GM18505 (cell line): ENCODE measurements at regions not wholly inside any gene's neighbourhood (a gene's known extent, or its start where the extent isn't known, plus 50 kb on each side); places are given as distances from the start of the nearest gene placed in this dataset.

Experiments
- ATAC-seq: cut with Tn5 transposase; IDR thresholded peaks from one replicate; pipeline ENCODE4 v1.9.1; 2021; ENCODE audit not compliant: unreplicated experiment
- POLR2A ChIP-seq: IDR thresholded peaks from 4 replicates; pipeline ENCODE4 v1.6.1; 2011; ENCODE audit warnings: borderline replicate concordance; ENCODE audit not compliant: insufficient read depth, insufficient read length; ENCODE audit errors: extremely low read depth

- no peak for TF ChIP-seq POLR2A
- ATAC-seq, result no peak
Measured at GRCh38 chr9:105082843-105083242, 154.9 kb upstream of the ABCA1 start.

GRCh38 chr9:105083256-105083655 is 155.3 kb upstream of the ABCA1 start:
- no peak for ATAC-seq
- no peak for TF ChIP-seq POLR2A

GRCh38 chr9:105087910-105088898 is 156.2 kb upstream of the SLC44A1 start:
- no peak for ATAC-seq
- no peak for TF ChIP-seq POLR2A

GRCh38 chr9:105089874-105090273 is 154.6 kb upstream of the SLC44A1 start:
- no peak for ATAC-seq
- no peak for TF ChIP-seq POLR2A

- no peak for ATAC-seq
Measured at GRCh38 chr9:105091004-105091640, 153.3 kb upstream of the SLC44A1 start.

GRCh38 chr9:105093685-105094084 is 150.8 kb upstream of the SLC44A1 start:
- TF ChIP-seq POLR2A, result no peak
- ATAC-seq, result no peak

More at GRCh38 chr9:105091004-105091640, 153.3 kb upstream of the SLC44A1 start:
- TF ChIP-seq POLR2A, result no peak

- no peak for ATAC-seq
Measured at GRCh38 chr9:105098370-105098769, 146.1 kb upstream of the SLC44A1 start.

GRCh38 chr9:105103776-105104175 is 140.7 kb upstream of the SLC44A1 start:
- no peak for ATAC-seq
- no peak for TF ChIP-seq POLR2A

More at GRCh38 chr9:105098370-105098769, 146.1 kb upstream of the SLC44A1 start:
- TF ChIP-seq POLR2A, result no peak

- no peak for TF ChIP-seq POLR2A
- peak; percentile 71 for ATAC-seq
Measured at GRCh38 chr9:105114318-105114717, 130.1 kb upstream of the SLC44A1 start.

GRCh38 chr9:105114964-105115728 is 129.3 kb upstream of the SLC44A1 start:
- ATAC-seq, result peak; percentile 63
- no peak for TF ChIP-seq POLR2A

- no peak for ATAC-seq
- TF ChIP-seq POLR2A, result no peak
Measured at GRCh38 chr9:105116052-105116868, 128.2 kb upstream of the SLC44A1 start.

GRCh38 chr9:105117234-105117633 is 127.2 kb upstream of the SLC44A1 start:
- no peak for ATAC-seq
- TF ChIP-seq POLR2A, result no peak
